ENCODE measurements at regions not wholly inside any gene's neighbourhood (a gene's known extent, or its start where the extent isn't known, plus 50 kb on each side); places are given as distances from the start of the nearest gene placed in this dataset.

GRCh38 chr14:53701108-53701875 lies 255.3 kb downstream of the BMP4 start:
- Histone ChIP-seq H4K20me1 (ENCODE audit: insufficient read depth, low read length) (no peaks in the 10 kb centered on the region), H3K9me3 (replicated peaks in 1 of 2; ENCODE audit: control insufficient read depth in 1 of 2, insufficient read depth in 1 of 2, low read length in 2 of 2) (no peaks in the 10 kb centered on the region), H3K4me1 (ENCODE audit: control insufficient read depth in 1 of 2, insufficient read depth in 2 of 2, low read length in 2 of 2) (no peaks in the 10 kb centered on the region), H2AFZ (ENCODE audit: insufficient read depth, low read depth, low read length, poor library complexity, severe bottlenecking) (no peak overlapping the region), H3K27me3 (ENCODE audit: control insufficient read depth in 2 of 2, insufficient read depth in 2 of 2, low read length in 2 of 2) (no peaks in the 10 kb centered on the region), H3K79me2 (ENCODE audit: insufficient read depth, low read length) (no peaks in the 10 kb centered on the region), H3K27ac (ENCODE audit: low read depth in 1 of 2, low read length in 2 of 2) (no peak overlapping the region), H3K36me3 (replicated peaks in 1 of 2; ENCODE audit: control insufficient read depth in 1 of 2, insufficient read depth in 2 of 2, low read length in 2 of 2) (no peaks in the 10 kb centered on the region), H3K4me3 (replicated peaks in 1 of 3; ENCODE audit: low read depth in 2 of 3, low read length in 3 of 3) (no peak overlapping the region), H3K9ac (ENCODE audit: insufficient read depth, low read length, poor library complexity, severe bottlenecking) (no peak overlapping the region), H3K4me2 (replicated peaks; ENCODE audit: extremely low read depth, low read length, poor library complexity, severe bottlenecking) (no peak overlapping the region)
- TF ChIP-seq CTCF (IDR thresholded peaks at IDR 0.05), result no peak
- WGBS (ENCODE audit: insufficient coverage), result no CpG with 5 or more reads among the region's 3 CpGs
- Mint-ChIP-seq H3K27ac (no peak overlapping the region), H3K4me3 (no peak overlapping the region), H3K9me3 (peaks cover 0 to 9% (median 2%) of the 10 kb centered on the region in 7 donors), H3K4me1 (no peaks in the 10 kb centered on the region), H3K36me3 (no peaks in the 10 kb centered on the region), H3K27me3 (ENCODE audit: low read depth in 3 of 3) (peaks cover 0 to 2% (median 0%) of the 10 kb centered on the region in 3 donors)
- intact Hi-C loops (cut with micrococcal nuclease), result no loop called here
- no peak for DNase-seq

- H3K4me3 Mint-ChIP-seq, result no peak overlapping the region
- no peak for DNase-seq
- Histone ChIP-seq H4K20me1 (ENCODE audit: insufficient read depth, low read length) (no peaks in the 10 kb centered on the region), H2AFZ (ENCODE audit: insufficient read depth, low read depth, low read length, poor library complexity, severe bottlenecking) (no peak overlapping the region), H3K9me3 (replicated peaks in 1 of 2; ENCODE audit: control insufficient read depth in 1 of 2, insufficient read depth in 1 of 2, low read length in 2 of 2) (no peaks in the 10 kb centered on the region), H3K4me1 (ENCODE audit: control insufficient read depth in 1 of 2, insufficient read depth in 2 of 2, low read length in 2 of 2) (no peaks in the 10 kb centered on the region), H3K27me3 (ENCODE audit: control insufficient read depth in 2 of 2, insufficient read depth in 2 of 2, low read length in 2 of 2) (no peaks in the 10 kb centered on the region), H3K79me2 (ENCODE audit: insufficient read depth, low read length) (no peaks in the 10 kb centered on the region), H3K27ac (ENCODE audit: low read depth in 1 of 2, low read length in 2 of 2) (no peak overlapping the region), H3K4me2 (replicated peaks; ENCODE audit: extremely low read depth, low read length, poor library complexity, severe bottlenecking) (no peak overlapping the region), H3K4me3 (replicated peaks in 1 of 3; ENCODE audit: low read depth in 2 of 3, low read length in 3 of 3) (no peak overlapping the region), H3K36me3 (replicated peaks in 1 of 2; ENCODE audit: control insufficient read depth in 1 of 2, insufficient read depth in 2 of 2, low read length in 2 of 2) (no peaks in the 10 kb centered on the region), H3K9ac (ENCODE audit: insufficient read depth, low read length, poor library complexity, severe bottlenecking) (no peak overlapping the region)
- intact Hi-C loops (cut with micrococcal nuclease), result no loop called here
- peaks cover 0 to 7% (median 4%) of the 10 kb centered on the region in 7 donors for H3K9me3 Mint-ChIP-seq
- H3K27ac Mint-ChIP-seq, result peak overlapping the region in 1 of 7 donors; percentile 12
- no CpG with 5 or more reads among the region's 3 CpGs for WGBS (ENCODE audit: insufficient coverage)
- no peaks in the 10 kb centered on the region for H3K36me3 Mint-ChIP-seq
- TF ChIP-seq CTCF (IDR thresholded peaks at IDR 0.05), result no peak
- H3K4me1 Mint-ChIP-seq, result no peaks in the 10 kb centered on the region
- no peaks in the 10 kb centered on the region for H3K27me3 Mint-ChIP-seq (ENCODE audit: low read depth in 3 of 3)
Measured at GRCh38 chr14:53696217-53696965, 260.2 kb downstream of the BMP4 start.

All from CD14-positive monocyte (primary cell).